Lung (tissue), 11 donors: ENCODE measurements at regions not wholly inside any gene's neighbourhood (a gene's known extent, or its start where the extent isn't known, plus 50 kb on each side); places are given as distances from the start of the nearest gene placed in this dataset.

Source experiments
- ATAC-seq: fragments of 200-7000 bp; cut with Tn5 transposase; one replicate; pipeline ENCODE4 v1.9.1; 2020; ENCODE audit warnings: moderate number of reproducible peaks; ENCODE audit not compliant: insufficient read depth, low FRiP score
- DNase-seq, 3 donors: peaks; one replicate each; pipeline ENCODE4 v3.0.0-alpha.2; 2013 to 2017
- H3K27ac ChIP-seq, 2 donors: one replicate each; pipeline ENCODE4 v1.5.1; 2013; ENCODE audit warnings: mild to moderate bottlenecking in 2 of 2, moderate library complexity in 2 of 2, control low read depth in 1 of 2, inconsistent platforms in 1 of 2, low read depth in 1 of 2, low read length in 1 of 2
- H3K27me3 ChIP-seq, 3 donors: one replicate each; pipeline ENCODE4 v1.5.1; 2013; ENCODE audit warnings: low read length in 2 of 3; ENCODE audit not compliant: control insufficient read depth in 3 of 3, insufficient read depth in 3 of 3
- H3K36me3 ChIP-seq, 4 donors: one replicate each; pipeline ENCODE4 v1.5.1; 2013; ENCODE audit warnings: low read length in 4 of 4, mild to moderate bottlenecking in 1 of 4, moderate library complexity in 1 of 4; ENCODE audit not compliant: control insufficient read depth in 4 of 4, insufficient read depth in 4 of 4
- H3K4me1 ChIP-seq, 5 donors: one replicate each; pipeline ENCODE4 v1.5.1; 2013; ENCODE audit warnings: low read length in 5 of 5, mild to moderate bottlenecking in 2 of 5, moderate library complexity in 1 of 5; ENCODE audit not compliant: control insufficient read depth in 5 of 5, insufficient read depth in 5 of 5
- H3K4me3 ChIP-seq: one replicate; pipeline ENCODE4 v1.5.1; 2013; ENCODE audit warnings: mild to moderate bottlenecking, control low read depth, moderate library complexity
- H3K9ac ChIP-seq, 2 donors: one replicate each; pipeline ENCODE4 v1.5.1; 2013; ENCODE audit warnings: low read length in 2 of 2, control low read depth in 1 of 2; ENCODE audit not compliant: insufficient read depth in 1 of 2
- H3K9me3 ChIP-seq, 4 donors: one replicate each; pipeline ENCODE4 v1.5.1; 2013; ENCODE audit warnings: low read length in 3 of 4, mild to moderate bottlenecking in 1 of 4, moderate library complexity in 1 of 4; ENCODE audit not compliant: control insufficient read depth in 4 of 4, insufficient read depth in 3 of 4
- WGBS, 2 donors: extraction: QIAGEN DNeasy Blood & Tissue Kit; methylation state at CpG; one replicate each; pipeline ENCODE4 v1.1.7; 2013; 5-methylcytosine and 5-hydroxymethylcytosine counted together
- TF ChIP-seq, protein P1 (sequence below): IDR thresholded peaks from 2 replicates; pipeline ENCODE4 v1.5.1; 2012; ENCODE audit warnings: mild to moderate bottlenecking; ENCODE audit errors: control extremely low read depth, extremely low read depth
- donor health status: control.
- donor health status: control.
- donor health status: Bipolar disorder and iron deficiency.
- donor health status: healthy.
- donor health status: DM: yes; HTN: yes; CAD: no.

DNA sequence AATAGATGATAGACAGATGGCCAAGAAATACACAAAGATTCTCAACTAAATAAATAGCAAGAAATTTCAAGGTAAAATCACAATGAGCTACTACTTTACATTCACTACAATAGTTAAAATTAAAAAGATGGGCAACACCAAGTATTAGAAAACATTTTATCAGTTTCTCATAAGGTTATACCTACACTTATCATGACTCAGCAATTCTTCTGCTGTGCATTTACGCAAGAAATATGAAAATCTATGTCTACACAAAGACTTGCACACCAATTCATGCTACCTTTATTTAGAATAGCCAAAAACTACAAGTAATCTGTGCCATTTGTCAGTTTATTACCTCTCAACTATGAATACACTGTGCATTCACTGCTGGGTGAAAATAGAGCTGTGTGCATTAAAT, 937.4 kb upstream of the NRXN1 start:
- Histone ChIP-seq H3K9me3 (peaks cover 0 to 2% (median 0%) of the 10 kb centered on the region in 4 donors), H3K9ac (no peak overlapping the region), H3K4me3 (no peak overlapping the region), H3K36me3 (no peaks in the 10 kb centered on the region), H3K4me1 (no peaks in the 10 kb centered on the region), H3K27ac (no peak overlapping the region), H3K27me3 (no peaks in the 10 kb centered on the region)
- ATAC-seq (no peak), DNase-seq (no peak)
- TF ChIP-seq, protein P1, sequence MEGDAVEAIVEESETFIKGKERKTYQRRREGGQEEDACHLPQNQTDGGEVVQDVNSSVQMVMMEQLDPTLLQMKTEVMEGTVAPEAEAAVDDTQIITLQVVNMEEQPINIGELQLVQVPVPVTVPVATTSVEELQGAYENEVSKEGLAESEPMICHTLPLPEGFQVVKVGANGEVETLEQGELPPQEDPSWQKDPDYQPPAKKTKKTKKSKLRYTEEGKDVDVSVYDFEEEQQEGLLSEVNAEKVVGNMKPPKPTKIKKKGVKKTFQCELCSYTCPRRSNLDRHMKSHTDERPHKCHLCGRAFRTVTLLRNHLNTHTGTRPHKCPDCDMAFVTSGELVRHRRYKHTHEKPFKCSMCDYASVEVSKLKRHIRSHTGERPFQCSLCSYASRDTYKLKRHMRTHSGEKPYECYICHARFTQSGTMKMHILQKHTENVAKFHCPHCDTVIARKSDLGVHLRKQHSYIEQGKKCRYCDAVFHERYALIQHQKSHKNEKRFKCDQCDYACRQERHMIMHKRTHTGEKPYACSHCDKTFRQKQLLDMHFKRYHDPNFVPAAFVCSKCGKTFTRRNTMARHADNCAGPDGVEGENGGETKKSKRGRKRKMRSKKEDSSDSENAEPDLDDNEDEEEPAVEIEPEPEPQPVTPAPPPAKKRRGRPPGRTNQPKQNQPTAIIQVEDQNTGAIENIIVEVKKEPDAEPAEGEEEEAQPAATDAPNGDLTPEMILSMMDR = no peak
- WGBS, 2 donors = 63 to 80% methylated on average over 1 of the region's 1 CpG

DNA sequence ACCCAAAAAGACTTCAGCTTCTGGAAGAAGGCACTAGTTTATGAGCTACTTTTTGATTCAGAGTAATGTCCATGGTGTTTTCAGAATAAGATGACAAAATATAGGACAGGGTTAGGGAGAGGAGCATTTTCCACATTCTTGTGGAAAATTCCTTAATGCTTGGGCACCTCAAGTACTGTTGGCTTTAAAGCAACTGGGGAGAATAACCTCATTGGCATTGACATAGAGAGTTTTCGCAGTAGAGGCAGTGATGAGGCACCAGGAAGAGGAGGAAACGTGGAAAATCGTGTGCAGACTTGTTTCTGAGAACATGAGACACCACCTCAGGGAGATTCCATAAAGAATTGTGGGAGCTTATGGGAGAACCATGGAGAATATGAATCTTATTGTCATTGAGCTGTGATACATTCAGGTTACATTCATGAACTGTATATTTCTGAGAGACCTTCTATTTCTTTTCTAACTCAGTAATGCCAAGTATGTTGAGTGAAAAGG, 929.0 kb upstream of the NRXN1 start:
- DNase-seq = no peak
- WGBS, 2 donors = 71 to 74% methylated on average over 3 of the region's 3 CpGs
- no peak for ATAC-seq

DNA sequence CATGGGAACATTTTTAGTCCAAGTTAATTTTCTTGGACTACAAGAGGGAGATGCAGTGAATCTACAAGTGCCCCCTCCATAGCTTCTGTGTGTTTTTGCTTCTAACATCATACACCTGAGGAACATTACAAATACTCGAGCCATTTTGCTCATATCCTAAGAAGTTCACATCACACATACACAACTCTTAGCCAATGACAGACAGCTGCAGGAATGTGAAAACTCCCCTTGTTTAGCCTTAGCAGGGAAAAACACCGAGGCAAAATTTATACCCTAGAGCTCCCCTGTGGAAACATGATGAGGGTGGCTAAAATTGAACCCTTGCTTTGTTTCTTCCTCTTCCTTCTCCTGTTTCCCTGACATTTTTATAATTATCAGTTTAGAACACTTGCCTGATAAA, 928.3 kb upstream of the NRXN1 start:
- DNase-seq (no peak), ATAC-seq (no peak)
- Histone ChIP-seq H3K9ac (no peak overlapping the region), H3K27ac (no peak overlapping the region), H3K27me3 (no peaks in the 10 kb centered on the region), H3K9me3 (no peaks in the 10 kb centered on the region), H3K4me3 (no peak overlapping the region), H3K36me3 (no peaks in the 10 kb centered on the region), H3K4me1 (no peaks in the 10 kb centered on the region)
- WGBS, 2 donors = 81 to 84% methylated on average over 2 of the region's 2 CpGs
- TF ChIP-seq, protein P1 = no peak

More for the DNA sequence above, 929.0 kb upstream of the NRXN1 start:
- Histone ChIP-seq H3K4me1 (no peaks in the 10 kb centered on the region), H3K9me3 (no peaks in the 10 kb centered on the region), H3K9ac (no peak overlapping the region), H3K36me3 (no peaks in the 10 kb centered on the region), H3K27me3 (no peaks in the 10 kb centered on the region), H3K27ac (no peak overlapping the region), H3K4me3 (no peak overlapping the region)
- TF ChIP-seq, protein P1 = no peak

DNA sequence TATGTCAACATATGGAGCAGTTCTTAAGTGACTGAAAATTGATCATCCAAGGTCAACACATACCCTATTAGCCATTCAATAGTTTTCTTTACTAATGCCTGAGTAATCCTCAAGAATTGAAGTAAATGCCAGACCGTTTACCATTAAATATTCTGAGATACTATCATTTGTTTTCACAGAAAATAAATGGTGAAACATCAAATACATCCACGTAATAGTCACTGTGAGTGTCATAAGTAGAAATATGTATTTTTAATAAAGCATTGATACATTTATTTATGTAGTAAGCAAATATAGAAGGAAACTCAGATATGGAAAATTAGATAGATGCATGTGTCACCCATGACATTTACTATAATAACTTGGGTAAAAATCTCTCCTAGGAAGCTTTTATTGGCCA, 927.8 kb upstream of the NRXN1 start:
- DNase-seq (no peak), ATAC-seq (no peak)
- 49 to 51% methylated on average over 2 of the region's 2 CpGs for WGBS, 2 donors
- Histone ChIP-seq H3K4me1 (no peaks in the 10 kb centered on the region), H3K9ac (no peak overlapping the region), H3K9me3 (no peaks in the 10 kb centered on the region), H3K36me3 (no peaks in the 10 kb centered on the region), H3K4me3 (no peak overlapping the region), H3K27ac (no peak overlapping the region), H3K27me3 (no peaks in the 10 kb centered on the region)
- TF ChIP-seq, protein P1 = no peak
